Left lobe of liver (tissue), 2 donors: ENCODE measurements at regions not wholly inside any gene's neighbourhood (a gene's known extent, or its start where the extent isn't known, plus 50 kb on each side); places are given as distances from the start of the nearest gene placed in this dataset.

Experiments used
- ATAC-seq: fragments of 200-7000 bp; cut with Tn5 transposase; one replicate; pipeline ENCODE4 v1.9.1; 2020; ENCODE audit warnings: mild to moderate bottlenecking, moderate library complexity
- DNase-seq: peaks from one replicate; pipeline ENCODE4 v3.0.0-alpha.2; 2020; ENCODE audit warnings: low spot score
- donor health status: DM: no; HTN: no; CAD: no; lungs with moderate emphysema.
- donor health status: DM: no; HTN: yes; CAD: no.

DNA sequence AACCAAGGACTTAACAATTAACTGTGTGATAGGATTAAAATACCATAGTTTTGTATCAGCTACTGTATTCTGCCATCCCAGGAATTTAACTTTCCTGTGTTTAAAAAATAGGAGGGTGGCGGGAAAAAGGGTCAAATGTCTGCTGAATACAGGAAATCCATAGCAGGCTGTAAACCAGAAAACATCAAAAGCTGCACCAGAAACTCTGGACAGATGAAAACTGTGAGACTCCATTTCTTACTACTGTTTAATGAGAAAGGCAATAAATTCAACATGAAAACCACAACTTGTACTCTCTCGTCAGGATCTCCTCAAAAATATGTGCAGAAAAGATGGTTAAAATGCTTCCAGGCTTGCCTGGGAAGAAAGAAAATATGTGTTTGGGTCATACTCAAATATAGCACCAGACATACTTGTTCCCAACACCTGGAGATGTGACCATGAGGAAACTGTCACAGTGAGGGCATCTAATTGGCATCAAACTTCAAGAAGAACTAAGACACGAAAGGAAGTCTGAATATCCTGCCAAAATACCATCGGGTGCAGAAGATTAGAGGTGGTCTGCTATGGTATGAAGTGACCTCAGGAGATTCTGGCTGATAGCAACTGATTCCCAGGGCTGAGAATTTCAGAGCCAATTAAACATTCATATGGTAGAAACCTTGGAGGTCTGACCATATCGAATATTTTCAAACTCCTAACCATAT, 164.7 kb upstream of the TARS1 start:
- DNase-seq (no peak), ATAC-seq (no peak)

GRCh38 chr5:33276628-33276950, 164.2 kb upstream of the TARS1 start:
- ATAC-seq: no peak

GRCh38 chr5:33277061-33277650, 163.6 kb upstream of the TARS1 start:
- ATAC-seq (no peak), DNase-seq (no peak)

More at GRCh38 chr5:33276628-33276950, 164.2 kb upstream of the TARS1 start:
- DNase-seq: no peak

- DNase-seq (no peak), ATAC-seq (no peak)
Observed at GRCh38 chr5:33281431-33281843, 159.3 kb upstream of the TARS1 start.

DNA sequence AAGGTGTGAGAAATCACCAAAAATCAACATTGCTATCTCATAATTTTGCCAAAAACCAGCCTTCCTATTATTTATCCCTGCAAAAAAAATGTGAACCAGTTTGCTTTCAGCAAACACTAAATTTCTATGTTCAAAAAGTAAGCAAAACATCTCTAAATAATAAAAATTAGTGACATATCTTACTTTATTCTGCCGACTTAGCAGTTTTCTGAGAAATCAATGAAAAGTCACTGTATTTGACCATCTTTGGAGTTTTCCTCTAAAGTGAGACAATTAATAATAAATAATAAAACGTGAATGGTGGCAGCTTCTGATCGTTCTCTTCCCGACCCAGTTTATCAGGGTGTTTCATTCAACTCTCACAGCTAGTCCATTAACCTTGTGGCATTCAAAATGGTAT, 158.6 kb upstream of the TARS1 start:
- ATAC-seq (no peak), DNase-seq (no peak)

DNA sequence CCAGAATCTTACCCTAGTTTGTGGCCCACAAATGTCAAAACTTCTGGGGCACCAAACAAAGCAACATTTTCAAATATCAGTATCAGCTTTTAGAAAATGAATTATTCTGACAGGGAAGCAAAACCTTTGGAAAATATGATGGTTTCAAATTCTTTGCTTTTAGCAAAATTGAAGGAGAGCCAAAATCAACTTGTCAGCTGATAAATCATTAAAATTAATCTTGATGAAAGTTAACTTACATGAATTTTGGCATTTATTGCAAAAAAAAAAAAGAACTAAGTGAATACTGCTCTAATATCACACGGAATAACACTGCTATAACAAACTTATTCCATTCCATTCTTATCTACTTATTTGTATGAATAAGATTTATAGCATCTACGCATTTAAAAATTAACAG, 158.1 kb upstream of the TARS1 start:
- DNase-seq: no peak
- no peak for ATAC-seq

DNA sequence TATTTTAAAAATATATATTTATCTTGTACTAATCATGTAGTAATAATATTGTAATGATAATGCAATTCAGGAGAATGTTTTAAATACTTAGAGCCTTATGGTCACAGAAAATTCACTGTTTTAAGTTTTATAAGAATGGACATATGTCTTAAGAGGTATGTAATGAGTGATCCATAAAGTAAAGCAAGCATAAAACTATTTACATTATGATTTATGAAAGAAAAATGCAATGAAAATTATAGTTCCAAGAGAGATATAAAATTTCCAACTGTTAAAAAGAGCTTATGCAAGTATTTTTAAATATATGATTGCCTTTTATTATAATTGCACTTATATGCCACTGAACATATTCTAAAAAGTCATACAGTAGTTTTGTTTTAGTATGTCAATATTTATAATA, 157.5 kb upstream of the TARS1 start:
- ATAC-seq (no peak), DNase-seq (no peak)

GRCh38 chr5:33284681-33285080, 156.1 kb upstream of the TARS1 start:
- no peak for DNase-seq
- no peak for ATAC-seq

DNA sequence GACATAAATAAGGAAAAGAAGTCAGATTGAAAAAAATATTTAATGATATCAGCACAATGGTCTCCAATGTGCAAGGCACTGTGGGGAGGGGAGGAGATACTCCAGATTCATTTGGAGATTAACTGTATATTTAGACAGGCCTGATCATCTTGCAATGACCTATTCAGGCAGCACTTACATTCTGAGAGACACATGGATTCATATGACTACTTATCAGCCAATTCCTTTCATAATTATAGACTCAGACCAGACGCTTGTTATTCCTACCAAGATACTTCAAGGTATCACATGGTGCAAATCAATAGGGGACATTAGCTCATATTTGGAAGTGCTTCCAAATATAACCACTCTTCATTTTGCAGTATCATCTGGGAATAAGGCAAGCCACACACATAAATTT, 153.5 kb upstream of the TARS1 start:
- DNase-seq: no peak
- ATAC-seq: no peak

DNA sequence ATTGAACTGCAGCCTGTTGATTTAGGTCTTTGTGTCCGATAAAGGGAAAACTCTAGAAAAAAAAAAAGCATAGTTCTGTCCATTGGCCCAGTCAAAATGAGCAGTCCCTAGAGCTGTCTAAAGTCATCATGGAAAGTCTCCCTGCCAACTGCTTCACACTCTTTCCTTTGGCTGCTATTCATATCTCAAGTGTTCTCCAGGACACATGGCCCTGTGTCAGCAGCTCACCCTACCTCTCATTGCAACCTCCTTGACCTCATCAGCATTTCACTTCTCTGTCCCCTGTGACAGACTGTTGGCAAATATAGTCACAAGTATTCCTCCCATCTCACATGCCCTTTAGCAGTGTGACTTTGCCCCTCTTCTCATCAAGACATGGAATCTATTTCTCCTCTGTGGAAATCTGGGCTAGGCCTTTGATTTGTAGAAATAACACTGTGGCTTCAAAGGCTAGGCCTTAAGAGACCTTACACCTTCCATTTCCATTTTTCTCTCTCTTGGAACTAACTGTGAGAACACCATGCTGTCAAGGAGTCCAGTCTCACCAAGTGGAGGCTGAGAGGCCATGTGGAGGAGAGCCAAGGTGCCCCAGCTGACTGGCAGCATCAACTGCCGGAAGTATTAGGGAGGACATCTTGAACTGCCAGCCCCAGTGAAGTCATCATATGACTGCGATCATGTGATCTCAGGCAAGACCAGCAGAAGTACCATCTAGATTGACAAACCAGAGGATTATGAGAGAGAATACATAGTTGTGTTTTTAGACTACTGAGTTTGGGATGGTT, 149.4 kb upstream of the TARS1 start:
- DNase-seq (no peak), ATAC-seq (no peak)

- DNase-seq (no peak), ATAC-seq (no peak)
Observed at GRCh38 chr5:33297760-33298216, 143.0 kb upstream of the TARS1 start.

DNA sequence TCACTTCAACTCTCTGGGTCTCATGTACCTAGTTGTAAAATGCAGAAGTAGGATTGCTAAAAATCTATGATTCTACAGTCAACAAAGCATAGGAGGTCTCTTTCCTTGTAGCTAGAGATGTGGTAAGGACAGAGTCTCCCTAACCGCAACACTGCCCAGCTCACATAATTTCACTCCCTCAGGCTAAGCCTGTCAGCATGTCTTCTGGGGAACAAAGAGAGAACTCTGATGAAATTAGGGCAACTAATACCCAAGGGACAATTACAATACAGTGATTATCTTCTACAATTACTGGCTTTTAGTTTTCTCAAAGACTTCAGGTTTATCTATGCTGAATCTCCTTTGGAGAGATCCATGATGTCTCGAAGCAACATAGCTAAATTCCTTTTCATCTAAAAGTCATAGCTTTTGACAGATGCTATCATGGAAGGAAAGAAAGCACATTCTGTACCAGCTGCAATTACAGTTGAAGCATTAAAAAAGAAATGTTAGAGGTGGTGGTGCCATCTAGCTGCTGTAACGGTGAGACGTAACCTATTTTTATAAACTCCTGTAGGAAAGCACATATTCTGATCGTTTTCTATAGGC, 141.1 kb upstream of the TARS1 start:
- peak; percentile 87 for ATAC-seq

DNA sequence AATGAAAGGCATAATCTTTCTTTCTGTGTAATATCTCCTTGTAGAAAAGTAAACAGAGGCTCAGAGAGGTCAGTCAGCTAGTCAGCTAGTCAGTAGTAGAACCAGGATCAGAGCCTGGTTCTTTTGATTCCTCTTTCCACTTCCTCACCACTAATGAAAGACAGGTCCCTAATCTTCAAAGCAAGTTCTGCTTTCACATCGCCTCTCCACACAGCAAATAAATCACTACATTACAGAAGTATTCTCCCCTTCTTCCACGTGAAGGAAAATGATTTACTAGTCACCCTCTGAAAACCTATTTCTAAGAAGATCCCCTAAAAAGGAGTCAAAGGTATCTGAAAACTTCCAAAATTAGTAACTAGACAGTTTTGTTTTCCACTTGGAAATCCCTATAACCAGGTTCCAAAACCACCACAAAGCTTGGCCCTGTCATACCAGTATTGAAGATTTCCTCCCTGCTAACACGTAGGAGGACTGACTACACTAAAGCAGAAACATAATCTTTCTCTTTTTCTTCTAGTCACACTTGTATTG, 140.5 kb upstream of the TARS1 start:
- ATAC-seq (peak; percentile 48), DNase-seq (no peak)

More for the DNA sequence above, 141.1 kb upstream of the TARS1 start:
- no peak for DNase-seq

- ATAC-seq: no peak
- DNase-seq: no peak
Observed at GRCh38 chr5:33303579-33304095, 137.1 kb upstream of the TARS1 start.

GRCh38 chr5:33304601-33305000, 136.2 kb upstream of the TARS1 start:
- ATAC-seq: no peak

GRCh38 chr5:33305572-33305971, 135.2 kb upstream of the TARS1 start:
- DNase-seq (no peak), ATAC-seq (no peak)

More at GRCh38 chr5:33304601-33305000, 136.2 kb upstream of the TARS1 start:
- DNase-seq: no peak

GRCh38 chr5:33306758-33307157, 134.0 kb upstream of the TARS1 start:
- ATAC-seq: no peak
- DNase-seq: no peak

DNA sequence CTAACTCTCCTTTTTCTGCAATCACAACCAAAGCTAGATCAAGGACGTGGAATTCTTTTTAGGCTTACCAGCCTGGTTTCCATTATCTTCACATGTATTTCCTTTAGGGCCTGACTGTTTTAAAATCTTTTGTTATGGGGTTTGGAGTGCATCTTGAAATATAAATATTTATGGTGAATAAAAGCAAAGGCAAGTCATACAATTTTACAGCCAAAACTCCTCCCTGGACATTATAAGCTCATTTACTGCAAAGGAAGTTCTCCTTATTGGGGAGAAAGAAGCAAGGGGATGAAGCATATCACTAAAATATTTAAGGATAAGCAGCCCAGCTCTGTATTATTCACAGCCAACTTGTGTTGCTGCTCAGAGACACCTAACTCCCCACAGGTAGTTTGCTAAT, 132.2 kb upstream of the TARS1 start:
- ATAC-seq (no peak), DNase-seq (no peak)

- DNase-seq (no peak), ATAC-seq (peak; percentile 77)
Observed at GRCh38 chr5:33309068-33309467, 131.7 kb upstream of the TARS1 start.

DNA sequence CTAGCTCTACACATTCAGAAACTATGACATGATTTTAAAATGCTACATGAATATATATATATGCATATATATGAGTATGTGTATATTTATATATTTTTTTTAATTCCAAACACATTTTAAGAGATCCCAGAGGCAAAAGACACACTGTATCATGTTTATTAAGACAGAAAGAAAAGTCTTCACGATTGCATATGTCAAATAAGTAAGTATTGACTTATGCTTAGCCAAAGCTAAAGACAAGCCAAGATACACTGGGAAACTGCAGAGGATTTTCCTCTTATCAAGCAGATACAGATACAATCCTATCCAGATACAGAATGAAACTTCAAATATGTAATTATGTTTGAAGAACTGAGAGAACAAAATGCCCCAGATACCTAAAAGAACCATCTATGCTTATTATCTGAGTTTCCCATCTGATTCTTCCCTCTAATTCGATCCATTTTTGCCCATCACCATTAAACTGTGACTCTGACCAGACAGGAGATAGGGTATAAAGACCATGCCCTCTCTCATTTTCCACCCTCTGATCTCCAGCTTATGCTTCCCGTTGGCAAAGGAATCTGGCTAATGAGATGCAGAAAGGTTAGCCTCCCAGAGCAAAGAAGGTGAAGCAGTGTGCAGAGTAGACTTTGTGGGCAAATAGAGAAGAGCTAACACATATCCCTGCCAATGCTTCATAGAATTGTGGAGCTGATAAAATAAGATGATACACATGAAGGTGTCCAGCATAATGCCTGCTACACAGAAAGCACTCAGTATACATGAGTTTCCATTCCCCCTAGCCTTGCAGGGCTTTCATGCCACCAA, 131.0 kb upstream of the TARS1 start:
- no peak for DNase-seq
- ATAC-seq: no peak
